ENCODE measurements at regions not wholly inside any gene's neighbourhood (a gene's known extent, or its start where the extent isn't known, plus 50 kb on each side); places are given as distances from the start of the nearest gene placed in this dataset.

- peak; percentile 39 for TF ChIP-seq CHD7 (IDR thresholded peaks at IDR 0.05; ENCODE audit: insufficient replicate concordance, low read length)
- TF ChIP-seq MAFK (IDR thresholded peaks at IDR 0.05; ENCODE audit: low read depth, low read length) = no peak
These were observed 1325.6 kb downstream of the HACE1 start (continued) for GRCh38 chr6:103534095-103534494.

Data from H1 (cell line).